ENCODE measurements at regions not wholly inside any gene's neighbourhood (a gene's known extent, or its start where the extent isn't known, plus 50 kb on each side); places are given as distances from the start of the nearest gene placed in this dataset.
"Not testable (repeated sequence)": the region's sequence is repeated elsewhere in the genome, so short reads cannot be mapped to it uniquely, and the experiment has no call there.

- H3K4me1 Mint-ChIP-seq, result no peaks in the 10 kb centered on the region
- no peaks in the 10 kb centered on the region for H3K36me3 Mint-ChIP-seq (ENCODE audit: low read depth)
- H3K9me3 Mint-ChIP-seq, result peaks cover 54% of the 10 kb centered on the region
- no peak overlapping the region for H3K27ac Mint-ChIP-seq
- TF ChIP-seq CTCF (IDR thresholded peaks at IDR 0.05), result no peak
- DNase-seq, result no peak
- H3K4me3 Mint-ChIP-seq, result no peak overlapping the region
- H3K27me3 Mint-ChIP-seq (ENCODE audit: low read depth, poor library complexity), result peaks cover 12% of the 10 kb centered on the region
Observed at GRCh38 chr20:24850176-24850575, 98.9 kb upstream of the CST7 start.

- Mint-ChIP-seq H3K4me3 (no peak overlapping the region), H3K27ac (no peak overlapping the region), H3K9me3 (peaks cover 55% of the 10 kb centered on the region), H3K36me3 (ENCODE audit: low read depth) (no peaks in the 10 kb centered on the region), H3K27me3 (ENCODE audit: low read depth, poor library complexity) (peaks cover 17% of the 10 kb centered on the region), H3K4me1 (no peaks in the 10 kb centered on the region)
- no peak for TF ChIP-seq CTCF (IDR thresholded peaks at IDR 0.05)
- DNase-seq, result no peak
Observed at GRCh38 chr20:24851346-24852019, 97.6 kb upstream of the CST7 start.

- no peaks in the 10 kb centered on the region for H3K36me3 Mint-ChIP-seq (ENCODE audit: low read depth)
- H3K4me3 Mint-ChIP-seq, result no peak overlapping the region
- peaks cover 13% of the 10 kb centered on the region for H3K27me3 Mint-ChIP-seq (ENCODE audit: low read depth, poor library complexity)
- H3K27ac Mint-ChIP-seq, result no peak overlapping the region
- H3K9me3 Mint-ChIP-seq, result peaks cover 55% of the 10 kb centered on the region
- no peak for DNase-seq
- no peaks in the 10 kb centered on the region for H3K4me1 Mint-ChIP-seq
- no peak for TF ChIP-seq CTCF (IDR thresholded peaks at IDR 0.05)
Observed at GRCh38 chr20:24853916-24854315, 95.2 kb upstream of the CST7 start.

GRCh38 chr20:24855848-24856247 lies 93.2 kb upstream of the CST7 start:
- Mint-ChIP-seq H3K36me3 (ENCODE audit: low read depth) (no peaks in the 10 kb centered on the region), H3K9me3 (peaks cover 60% of the 10 kb centered on the region), H3K27me3 (ENCODE audit: low read depth, poor library complexity) (peaks cover 13% of the 10 kb centered on the region), H3K4me3 (no peak overlapping the region), H3K4me1 (no peaks in the 10 kb centered on the region), H3K27ac (no peak overlapping the region)
- TF ChIP-seq CTCF (IDR thresholded peaks at IDR 0.05), result no peak
- DNase-seq, result no peak

GRCh38 chr20:24858500-24858899 lies 90.6 kb upstream of the CST7 start:
- H3K9me3 Mint-ChIP-seq, result peaks cover 61% of the 10 kb centered on the region
- not testable (repeated sequence) for H3K27ac Mint-ChIP-seq; H3K4me1 Mint-ChIP-seq; DNase-seq; H3K4me3 Mint-ChIP-seq; H3K27me3 Mint-ChIP-seq (ENCODE audit: low read depth, poor library complexity); H3K36me3 Mint-ChIP-seq (ENCODE audit: low read depth)

GRCh38 chr20:24859539-24859938 lies 89.5 kb upstream of the CST7 start:
- no peaks in the 10 kb centered on the region for H3K4me1 Mint-ChIP-seq
- H3K36me3 Mint-ChIP-seq (ENCODE audit: low read depth), result peaks cover 5% of the 10 kb centered on the region
- no peak for TF ChIP-seq CTCF (IDR thresholded peaks at IDR 0.05)
- DNase-seq, result no peak
- H3K27me3 Mint-ChIP-seq (ENCODE audit: low read depth, poor library complexity), result peaks cover 5% of the 10 kb centered on the region
- no peak overlapping the region for H3K4me3 Mint-ChIP-seq
- no peak overlapping the region for H3K27ac Mint-ChIP-seq
- peaks cover 63% of the 10 kb centered on the region for H3K9me3 Mint-ChIP-seq

Measured in nephron progenitor cell (in vitro differentiated cells).